Endodermal cell (in vitro differentiated cells): ENCODE measurements at regions not wholly inside any gene's neighbourhood (a gene's known extent, or its start where the extent isn't known, plus 50 kb on each side); places are given as distances from the start of the nearest gene placed in this dataset.

ENCODE experiments used
- DNase-seq: peaks from one replicate; pipeline ENCODE4 v3.0.0-alpha.2; 2017
- H3K27ac ChIP-seq: 2 replicates; pipeline ENCODE4 v1.5.1; 2013; ENCODE audit warnings: mild to moderate bottlenecking, low read depth, low read length, moderate library complexity
- H3K27me3 ChIP-seq: 2 replicates; pipeline ENCODE4 v1.6.1; 2013; ENCODE audit warnings: mild to moderate bottlenecking, low read length, moderate library complexity; ENCODE audit not compliant: insufficient read depth, control insufficient read depth, poor library complexity, severe bottlenecking
- H3K36me3 ChIP-seq: 2 replicates; pipeline ENCODE4 v1.7.0; 2013; ENCODE audit warnings: mild to moderate bottlenecking, low read length, moderate library complexity; ENCODE audit not compliant: control insufficient read depth, insufficient read depth
- H3K4me1 ChIP-seq: one replicate; pipeline ENCODE4 v1.7.0; 2013; ENCODE audit warnings: low read length; ENCODE audit not compliant: control insufficient read depth, insufficient read depth
- H3K4me3 ChIP-seq: 2 replicates; pipeline ENCODE4 v1.5.1; 2013; ENCODE audit warnings: mild to moderate bottlenecking, low read length, moderate library complexity
- H3K9ac ChIP-seq: 2 replicates; pipeline ENCODE4 v1.6.1; 2013; ENCODE audit warnings: mild to moderate bottlenecking, low read length, moderate library complexity; ENCODE audit not compliant: poor library complexity, severe bottlenecking; ENCODE audit errors: extremely low read depth
- H3K9me3 ChIP-seq: 2 replicates; pipeline ENCODE4 v1.6.1; 2013; ENCODE audit warnings: mild to moderate bottlenecking, low read length, moderate library complexity; ENCODE audit not compliant: control insufficient read depth
- H3K27ac Mint-ChIP-seq: 2 replicates; pipeline ENCODE4 v1.8.0; 2020; ENCODE audit warnings: mixed read lengths
- H3K27me3 Mint-ChIP-seq: 2 replicates; pipeline ENCODE4 v1.8.0; 2021; ENCODE audit warnings: mild to moderate bottlenecking, mixed read lengths; ENCODE audit not compliant: insufficient read depth
- H3K36me3 Mint-ChIP-seq: 2 replicates; pipeline ENCODE4 v1.8.0; 2020; ENCODE audit warnings: low read depth, mixed read lengths
- H3K4me1 Mint-ChIP-seq: 2 replicates; pipeline ENCODE4 v1.8.0; 2020; ENCODE audit warnings: mixed read lengths
- H3K4me3 Mint-ChIP-seq: 2 replicates; pipeline ENCODE4 v1.8.0; 2020; ENCODE audit warnings: mild to moderate bottlenecking, moderate library complexity, mixed read lengths
- H3K9me3 Mint-ChIP-seq: 2 replicates; pipeline ENCODE4 v1.8.0; 2020; ENCODE audit warnings: mild to moderate bottlenecking, mixed read lengths
- CTCF ChIP-seq: fragments of 200-600 bp; sonication (generic); conservative IDR thresholded peaks from 2 replicates; pipeline ENCODE4 v1.5.0; 2021; ENCODE audit warnings: antibody characterized with exemption, mild to moderate bottlenecking
- WGBS, 2 experiments: methylation state at CpG; one replicate each; pipeline versions ENCODE4 v1.1.5 to v1.1.7; 2013; ENCODE audit warnings: missing lambda C conversion rate in 2 of 2, mixed read lengths in 1 of 2; ENCODE audit not compliant: insufficient coverage in 1 of 2, insufficient read length in 1 of 2; 5-methylcytosine and 5-hydroxymethylcytosine counted together

GRCh38 chr12:126112141-126112540 lies 1046.9 kb downstream of the AACS start:
- Mint-ChIP-seq H3K27me3 (peaks cover 96% of the 10 kb centered on the region), H3K9me3 (peaks cover 10% of the 10 kb centered on the region), H3K27ac (no peak overlapping the region), H3K4me3 (no peak overlapping the region), H3K4me1 (peaks cover 10% of the 10 kb centered on the region), H3K36me3 (peaks cover 2% of the 10 kb centered on the region)
- peaks cover 61% of the 10 kb centered on the region for H3K27me3 ChIP-seq
- DNase-seq = no peak
- no peak for TF ChIP-seq CTCF
- H3K36me3 ChIP-seq = no peaks in the 10 kb centered on the region
- H3K27ac ChIP-seq = no peak overlapping the region
- H3K4me1 ChIP-seq = peaks cover 3% of the 10 kb centered on the region
- H3K4me3 ChIP-seq = no peak overlapping the region
- 83 to 100% methylated on average over 1 of the region's 1 CpG for WGBS, 2 experiments
- H3K9ac ChIP-seq = no peak overlapping the region
- H3K9me3 ChIP-seq = peaks cover 42% of the 10 kb centered on the region

GRCh38 chr12:126112849-126113248 lies 1047.6 kb downstream of the AACS start:
- no peak for TF ChIP-seq CTCF
- no peak overlapping the region for H3K4me3 Mint-ChIP-seq

DNA sequence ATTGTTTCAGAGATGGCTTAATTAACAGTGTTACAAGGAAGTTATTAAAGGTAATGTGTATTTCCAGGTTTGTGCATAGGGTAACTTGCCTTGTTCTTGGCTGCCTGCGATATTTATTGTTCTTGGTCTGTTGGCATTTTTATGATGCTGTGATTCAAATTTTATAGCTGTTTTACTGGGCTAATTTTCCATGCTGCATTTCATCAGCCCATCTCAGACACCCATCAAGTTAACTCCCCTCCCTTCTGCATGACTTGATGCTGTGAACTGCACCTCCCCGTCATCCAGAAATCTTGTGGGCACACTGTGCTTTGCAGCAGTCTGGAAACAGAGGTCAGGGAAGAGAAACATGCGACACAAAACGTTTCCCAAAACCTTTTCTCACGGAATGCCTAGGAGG lies 1049.2 kb downstream of the AACS start:
- Histone ChIP-seq H3K27ac (no peak overlapping the region), H3K27me3 (peaks cover 54% of the 10 kb centered on the region), H3K36me3 (no peaks in the 10 kb centered on the region), H3K4me1 (no peaks in the 10 kb centered on the region), H3K9me3 (peaks cover 29% of the 10 kb centered on the region), H3K9ac (no peak overlapping the region), H3K4me3 (no peak overlapping the region)
- peaks cover 95% of the 10 kb centered on the region for H3K27me3 Mint-ChIP-seq
- no peak for DNase-seq
- peaks cover 2% of the 10 kb centered on the region for H3K4me1 Mint-ChIP-seq
- TF ChIP-seq CTCF = no peak
- 75 to 79% methylated on average over 4 to 5 of the region's 5 CpGs for WGBS, 2 experiments
- no peak overlapping the region for H3K27ac Mint-ChIP-seq
- H3K9me3 Mint-ChIP-seq = no peaks in the 10 kb centered on the region
- H3K36me3 Mint-ChIP-seq = no peaks in the 10 kb centered on the region
- H3K4me3 Mint-ChIP-seq = no peak overlapping the region

More at GRCh38 chr12:126112849-126113248, 1047.6 kb downstream of the AACS start:
- DNase-seq = no peak
- 69 to 100% methylated on average over 1 of the region's 1 CpG for WGBS, 2 experiments
- H3K4me1 ChIP-seq = no peaks in the 10 kb centered on the region
- Mint-ChIP-seq H3K4me1 (peaks cover 8% of the 10 kb centered on the region), H3K36me3 (no peaks in the 10 kb centered on the region), H3K27me3 (peaks cover 96% of the 10 kb centered on the region), H3K27ac (no peak overlapping the region), H3K9me3 (peaks cover 3% of the 10 kb centered on the region)
- H3K9me3 ChIP-seq = peaks cover 38% of the 10 kb centered on the region
- no peak overlapping the region for H3K27ac ChIP-seq
- H3K27me3 ChIP-seq = peaks cover 61% of the 10 kb centered on the region
- no peak overlapping the region for H3K9ac ChIP-seq
- no peaks in the 10 kb centered on the region for H3K36me3 ChIP-seq
- H3K4me3 ChIP-seq = no peak overlapping the region
